Hepatocyte (in vitro differentiated cells): ENCODE measurements at regions not wholly inside any gene's neighbourhood (a gene's known extent, or its start where the extent isn't known, plus 50 kb on each side); places are given as distances from the start of the nearest gene placed in this dataset.

Experiments
- DNase-seq: peaks from one replicate; pipeline ENCODE4 v3.0.0-alpha.2; 2016; ENCODE audit warnings: low spot score
- H2AFZ ChIP-seq: fragments of 200-600 bp; sonication (generic); 2 replicates; pipeline ENCODE4 v1.6.0; 2016; ENCODE audit warnings: antibody characterized with exemption, mild to moderate bottlenecking
- H3K27ac ChIP-seq: fragments of 200-600 bp; sonication (generic); 2 replicates; pipeline ENCODE4 v1.5.1; 2016; ENCODE audit warnings: mild to moderate bottlenecking
- H3K27me3 ChIP-seq: fragments of 200-600 bp; sonication (generic); 2 replicates; pipeline ENCODE4 v1.6.1; 2016
- H3K36me3 ChIP-seq: fragments of 200-600 bp; sonication (generic); replicated peaks from 2 replicates; pipeline ENCODE4 v1.5.1; 2016; ENCODE audit warnings: low read depth; ENCODE audit not compliant: insufficient read depth
- H3K4me1 ChIP-seq: fragments of 200-600 bp; sonication (generic); 2 replicates; pipeline ENCODE4 v1.5.1; 2016; ENCODE audit warnings: mild to moderate bottlenecking, moderate library complexity; ENCODE audit not compliant: insufficient read depth
- H3K4me2 ChIP-seq: fragments of 200-600 bp; sonication (generic); 2 replicates; pipeline ENCODE4 v1.6.0; 2016
- H3K4me3 ChIP-seq: fragments of 200-600 bp; sonication (generic); 2 replicates; pipeline ENCODE4 v1.5.1; 2016; ENCODE audit warnings: mild to moderate bottlenecking
- H3K79me2 ChIP-seq: fragments of 200-600 bp; sonication (generic); 2 replicates; pipeline ENCODE4 v1.6.0; 2017; ENCODE audit warnings: mild to moderate bottlenecking
- H3K9me2 ChIP-seq: fragments of 200-600 bp; sonication (generic); replicated peaks from 2 replicates; pipeline ENCODE4 v1.6.0; 2017; ENCODE audit warnings: mild to moderate bottlenecking; ENCODE audit not compliant: insufficient read depth
- H3K9me3 ChIP-seq: fragments of 200-600 bp; sonication (generic); 2 replicates; pipeline ENCODE4 v1.5.1; 2016; ENCODE audit warnings: low read depth, mild to moderate bottlenecking
- H4K20me1 ChIP-seq: fragments of 200-600 bp; sonication (generic); 2 replicates; pipeline ENCODE4 v1.6.0; 2016; ENCODE audit warnings: mild to moderate bottlenecking; ENCODE audit not compliant: insufficient read depth, poor library complexity, severe bottlenecking
- CTCF ChIP-seq: fragments of 200-600 bp; sonication (generic); IDR thresholded peaks from 2 replicates; pipeline ENCODE4 v1.5.1; 2016; ENCODE audit warnings: antibody characterized with exemption, mild to moderate bottlenecking; ENCODE audit not compliant: poor library complexity
- EZH2 ChIP-seq: fragments of 200-600 bp; sonication (generic); IDR thresholded peaks from 2 replicates; pipeline ENCODE4 v1.6.1; 2016; ENCODE audit warnings: antibody characterized with exemption, mild to moderate bottlenecking, borderline replicate concordance
- EZH2phosphoT487 ChIP-seq: fragments of 200-600 bp; sonication (generic); IDR thresholded peaks from one replicate; pipeline ENCODE4 v1.6.1; 2018; ENCODE audit warnings: antibody characterized with exemption, mild to moderate bottlenecking, low read depth, moderate library complexity; ENCODE audit not compliant: unreplicated experiment, severe bottlenecking
- WGBS: methylation state at CpG from one replicate; pipeline ENCODE4 v1.1.6; 2016; ENCODE audit warnings: low lambda C conversion rate; ENCODE audit errors: missing lambda C conversion rate; 5-methylcytosine and 5-hydroxymethylcytosine counted together

GRCh38 chr7:124324262-124324661 is 291.4 kb upstream of the TMEM229A start:
- no peaks in the 10 kb centered on the region for H3K27me3 ChIP-seq
- H3K79me2 ChIP-seq: no peaks in the 10 kb centered on the region
- no peaks in the 10 kb centered on the region for H3K4me1 ChIP-seq
- DNase-seq: no peak
- H3K9me2 ChIP-seq: no peaks in the 10 kb centered on the region
- no peaks in the 10 kb centered on the region for H4K20me1 ChIP-seq
- TF ChIP-seq EZH2phosphoT487 (no peak), CTCF (no peak), EZH2 (no peak)
- H3K27ac ChIP-seq: no peak overlapping the region
- H3K4me2 ChIP-seq: no peak overlapping the region
- no peaks in the 10 kb centered on the region for H3K36me3 ChIP-seq
- no peak overlapping the region for H2AFZ ChIP-seq
- H3K4me3 ChIP-seq: no peak overlapping the region
- H3K9me3 ChIP-seq: no peaks in the 10 kb centered on the region

- H3K9me2 ChIP-seq: no peaks in the 10 kb centered on the region
- WGBS: 59% methylated on average over 1 of the region's 1 CpG
- no peaks in the 10 kb centered on the region for H3K27me3 ChIP-seq
- no peak overlapping the region for H3K4me3 ChIP-seq
- no peaks in the 10 kb centered on the region for H4K20me1 ChIP-seq
- H3K4me2 ChIP-seq: no peak overlapping the region
- TF ChIP-seq EZH2: no peak
- no peak for TF ChIP-seq EZH2phosphoT487
- TF ChIP-seq CTCF: no peak
- H3K9me3 ChIP-seq: no peaks in the 10 kb centered on the region
- DNase-seq: no peak
- no peaks in the 10 kb centered on the region for H3K4me1 ChIP-seq
- no peaks in the 10 kb centered on the region for H3K79me2 ChIP-seq
- H2AFZ ChIP-seq: no peak overlapping the region
- no peaks in the 10 kb centered on the region for H3K36me3 ChIP-seq
- no peak overlapping the region for H3K27ac ChIP-seq
These were observed 290.7 kb upstream of the TMEM229A start for GRCh38 chr7:124323597-124323996.

- H3K36me3 ChIP-seq: no peaks in the 10 kb centered on the region
- no peaks in the 10 kb centered on the region for H3K79me2 ChIP-seq
- no peak overlapping the region for H3K4me2 ChIP-seq
- no peaks in the 10 kb centered on the region for H3K4me1 ChIP-seq
- DNase-seq: no peak
- H3K9me2 ChIP-seq: no peaks in the 10 kb centered on the region
- 78% methylated on average over 1 of the region's 1 CpG for WGBS
- no peak overlapping the region for H3K4me3 ChIP-seq
- no peaks in the 10 kb centered on the region for H3K9me3 ChIP-seq
- no peak overlapping the region for H3K27ac ChIP-seq
- no peak for TF ChIP-seq EZH2phosphoT487
- no peak for TF ChIP-seq EZH2
- no peak for TF ChIP-seq CTCF
- no peaks in the 10 kb centered on the region for H4K20me1 ChIP-seq
- no peak overlapping the region for H2AFZ ChIP-seq
- H3K27me3 ChIP-seq: no peaks in the 10 kb centered on the region
These were observed 289.7 kb upstream of the TMEM229A start for GRCh38 chr7:124322561-124322960.
